Stomach (tissue), 4 donors: ENCODE measurements at regions not wholly inside any gene's neighbourhood (a gene's known extent, or its start where the extent isn't known, plus 50 kb on each side); places are given as distances from the start of the nearest gene placed in this dataset.

ENCODE experiments used
- CTCF ChIP-seq, 7 experiments: fragments of 450-650 bp in 4 of 7; fragments of 200-600 bp in 3 of 7; sonication (generic) in 3 of 7; IDR thresholded peaks; one replicate each; pipeline ENCODE4 v1.5.1; 2016 to 2019; ENCODE audit warnings: antibody characterized with exemption in 7 of 7, control low read depth in 2 of 7, mild to moderate bottlenecking in 1 of 7
- POLR2A ChIP-seq, 4 donors: fragments of 450-650 bp; IDR thresholded peaks; one replicate each; pipeline ENCODE4 v1.6.1; 2016; ENCODE audit warnings: antibody characterized with exemption in 4 of 4, control low read depth in 2 of 4, mild to moderate bottlenecking in 1 of 4, moderate library complexity in 1 of 4
- POLR2AphosphoS5 ChIP-seq, 3 donors: sonication (generic); formaldehyde crosslinking; IDR thresholded peaks; one replicate each; pipeline ENCODE4 v1.6.1; 2016; ENCODE audit warnings: antibody characterized with exemption in 3 of 3

- TF ChIP-seq POLR2AphosphoS5 (IDR thresholded peaks at IDR 0.05) = no peak
- TF ChIP-seq CTCF (IDR thresholded peaks at IDR 0.05) = no peak
- TF ChIP-seq POLR2A (IDR thresholded peaks at IDR 0.05) = no peak
Observed at GRCh38 chr6:9921366-9921765, 493.5 kb downstream of the TFAP2A start.
